Sigmoid colon (tissue), 4 donors: ENCODE measurements at regions not wholly inside any gene's neighbourhood (a gene's known extent, or its start where the extent isn't known, plus 50 kb on each side); places are given as distances from the start of the nearest gene placed in this dataset.

Source experiments
- EP300 ChIP-seq, 4 donors: sonication (generic); formaldehyde crosslinking; IDR thresholded peaks; one replicate each; pipeline ENCODE4 v1.6.1; 2017; ENCODE audit warnings: antibody characterized with exemption in 4 of 4
- POLR2A ChIP-seq, 2 donors: fragments of 450-650 bp; IDR thresholded peaks; one replicate each; pipeline ENCODE4 v1.6.1; 2016; ENCODE audit warnings: antibody characterized with exemption in 2 of 2, mild to moderate bottlenecking in 2 of 2, moderate library complexity in 2 of 2
- TF ChIP-seq, protein P1 (sequence below), 4 experiments: fragments of 450-650 bp in 3 of 4; fragments of 200-600 bp in 1 of 4; IDR thresholded peaks; one replicate each; pipeline ENCODE4 v1.5.1; 2016 to 2019; ENCODE audit warnings: antibody characterized with exemption in 4 of 4, mild to moderate bottlenecking in 3 of 4, moderate library complexity in 2 of 4

DNA sequence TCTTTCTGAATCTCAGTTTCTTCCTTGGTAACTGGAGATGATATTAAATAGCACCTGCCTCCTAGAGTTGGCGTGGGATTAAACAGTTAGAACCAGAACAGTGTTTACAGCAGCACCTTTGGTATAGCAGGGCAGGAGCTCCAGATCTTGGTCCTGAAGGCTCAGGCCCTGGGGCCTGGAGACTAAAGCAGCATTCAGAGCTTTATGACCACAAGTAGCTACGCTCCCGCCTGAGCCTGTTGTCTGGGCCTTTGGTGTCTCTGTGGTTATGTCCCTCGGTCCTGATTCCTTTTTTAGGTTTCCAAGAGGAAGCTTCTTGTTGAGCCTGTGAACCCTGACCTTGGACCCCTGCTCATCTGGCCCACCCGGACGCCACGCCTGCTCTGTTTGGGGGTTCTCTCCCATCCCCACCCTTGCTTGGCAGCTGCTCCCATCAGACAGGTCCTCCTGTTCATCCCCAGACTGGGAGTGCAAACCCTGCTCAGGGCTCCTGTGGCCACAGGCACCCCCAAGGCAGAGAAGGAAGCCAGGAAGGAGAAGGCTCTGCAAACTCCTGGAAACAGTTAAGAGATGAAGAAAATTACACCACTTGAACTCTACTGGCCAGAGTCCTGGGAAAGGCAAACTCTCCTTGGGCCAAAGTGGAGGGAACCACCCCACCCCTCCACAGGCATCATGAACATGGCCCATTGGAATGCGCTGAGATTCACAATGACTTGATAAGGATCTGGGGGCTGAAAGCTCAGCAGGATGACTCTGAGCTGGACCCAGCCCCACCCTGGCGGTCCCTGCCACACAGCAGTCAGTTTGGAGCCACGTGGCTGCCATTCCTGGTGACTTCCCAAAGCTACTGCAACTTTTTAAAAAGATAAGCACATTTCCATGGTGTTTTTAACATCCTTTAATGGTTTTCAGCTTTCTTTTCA lies 50.1 kb upstream of the TMEM72 start:
- TF ChIP-seq, protein P1, sequence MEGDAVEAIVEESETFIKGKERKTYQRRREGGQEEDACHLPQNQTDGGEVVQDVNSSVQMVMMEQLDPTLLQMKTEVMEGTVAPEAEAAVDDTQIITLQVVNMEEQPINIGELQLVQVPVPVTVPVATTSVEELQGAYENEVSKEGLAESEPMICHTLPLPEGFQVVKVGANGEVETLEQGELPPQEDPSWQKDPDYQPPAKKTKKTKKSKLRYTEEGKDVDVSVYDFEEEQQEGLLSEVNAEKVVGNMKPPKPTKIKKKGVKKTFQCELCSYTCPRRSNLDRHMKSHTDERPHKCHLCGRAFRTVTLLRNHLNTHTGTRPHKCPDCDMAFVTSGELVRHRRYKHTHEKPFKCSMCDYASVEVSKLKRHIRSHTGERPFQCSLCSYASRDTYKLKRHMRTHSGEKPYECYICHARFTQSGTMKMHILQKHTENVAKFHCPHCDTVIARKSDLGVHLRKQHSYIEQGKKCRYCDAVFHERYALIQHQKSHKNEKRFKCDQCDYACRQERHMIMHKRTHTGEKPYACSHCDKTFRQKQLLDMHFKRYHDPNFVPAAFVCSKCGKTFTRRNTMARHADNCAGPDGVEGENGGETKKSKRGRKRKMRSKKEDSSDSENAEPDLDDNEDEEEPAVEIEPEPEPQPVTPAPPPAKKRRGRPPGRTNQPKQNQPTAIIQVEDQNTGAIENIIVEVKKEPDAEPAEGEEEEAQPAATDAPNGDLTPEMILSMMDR (IDR thresholded peaks at IDR 0.05): no peak
- TF ChIP-seq POLR2A (IDR thresholded peaks at IDR 0.05) (no peak), EP300 (IDR thresholded peaks at IDR 0.05) (no peak)
